IMR-90 (cell line): ENCODE measurements at regions not wholly inside any gene's neighbourhood (a gene's known extent, or its start where the extent isn't known, plus 50 kb on each side); places are given as distances from the start of the nearest gene placed in this dataset.

Experiments
- ATAC-seq: fragments of 200-7000 bp; cut with Tn5 transposase; 2 replicates; pipeline ENCODE4 v1.9.1; 2020; ENCODE audit warnings: low read depth, mild to moderate bottlenecking, moderate library complexity
- BruUV-seq: library from RNA; stranded (reverse); fragments of 400-500 nt; replicated peaks from 2 replicates; lab custom pipeline; 2021; lab: Mats Ljungman, UMichigan
- CTCF ChIA-PET: fragments of 300-600 bp; formaldehyde crosslinking; extraction: SDS; loops from one replicate; lab custom pipeline; 2021; ENCODE audit warnings: antibody characterized with exemption; lab: Yijun Ruan, JAX
- POLR2A ChIA-PET: fragments of 300-600 bp; sonication (Branson Sonifier 250); formaldehyde crosslinking; loops from one replicate; lab custom pipeline; 2022; ENCODE audit warnings: antibody characterized with exemption; ENCODE audit not compliant: unreplicated experiment; lab: Charles Lee
- DNase-seq: peaks from one replicate; pipeline ENCODE4 v3.0.0; 2013
- H2AFZ ChIP-seq: replicated peaks from 2 replicates; pipeline ENCODE3; 2013; ENCODE audit warnings: low read length, mild to moderate bottlenecking; ENCODE audit not compliant: poor library complexity
- H2AK5ac ChIP-seq: 2 replicates; pipeline ENCODE4 v1.6.1; 2013; ENCODE audit warnings: low read depth, low read length, inconsistent platforms
- H2AK9ac ChIP-seq: replicated peaks from 2 replicates; pipeline ENCODE3; 2013; ENCODE audit warnings: mild to moderate bottlenecking, low read depth, low read length, moderate library complexity; ENCODE audit not compliant: poor library complexity
- H2BK120ac ChIP-seq: 2 replicates; pipeline ENCODE4 v1.6.1; 2013; ENCODE audit warnings: low read depth, low read length, inconsistent platforms
- H2BK15ac ChIP-seq: 3 replicates; pipeline ENCODE4 v1.6.1; 2013; ENCODE audit warnings: low read depth, low read length, inconsistent platforms
- H2BK20ac ChIP-seq: 2 replicates; pipeline ENCODE4 v1.6.1; 2013; ENCODE audit warnings: low read depth, mild to moderate bottlenecking, inconsistent platforms, low read length, moderate library complexity
- H2BK5ac ChIP-seq: 2 replicates; pipeline ENCODE4 v1.6.1; 2013; ENCODE audit warnings: mild to moderate bottlenecking, low read depth, low read length, inconsistent platforms; ENCODE audit not compliant: poor library complexity, severe bottlenecking
- H3K14ac ChIP-seq: replicated peaks from 2 replicates; pipeline ENCODE4 v1.6.1; 2013; ENCODE audit warnings: low read depth, low read length, inconsistent platforms
- H3K18ac ChIP-seq: 2 replicates; pipeline ENCODE4 v1.6.1; 2013; ENCODE audit warnings: low read depth, low read length, control low read depth
- H3K23ac ChIP-seq: 2 replicates; pipeline ENCODE4 v1.6.1; 2013; ENCODE audit warnings: low read depth, low read length, inconsistent platforms
- H3K27ac ChIP-seq: 2 replicates; pipeline ENCODE4 v1.5.1; 2013; ENCODE audit warnings: mild to moderate bottlenecking, control low read depth, low read length; ENCODE audit not compliant: insufficient read depth
- H3K27me3 ChIP-seq: 2 replicates; pipeline ENCODE4 v1.6.1; 2013; ENCODE audit warnings: low read length; ENCODE audit not compliant: control insufficient read depth, insufficient read depth
- H3K36me3 ChIP-seq: 2 replicates; pipeline ENCODE4 v1.6.1; 2013; ENCODE audit warnings: low read length, mixed read lengths; ENCODE audit not compliant: control insufficient read depth, insufficient read depth
- H3K4ac ChIP-seq: 2 replicates; pipeline ENCODE4 v1.6.1; 2013; ENCODE audit warnings: low read depth, low read length, inconsistent platforms
- H3K4me1 ChIP-seq: 2 replicates; pipeline ENCODE4 v1.6.1; 2013; ENCODE audit warnings: low read length, mixed read lengths; ENCODE audit not compliant: control insufficient read depth, insufficient read depth
- H3K4me2 ChIP-seq: 2 replicates; pipeline ENCODE4 v1.6.1; 2013; ENCODE audit warnings: low read depth, mild to moderate bottlenecking, control low read depth, low read length, moderate library complexity
- H3K4me3 ChIP-seq: 2 replicates; pipeline ENCODE4 v1.5.1; 2013; ENCODE audit warnings: low read depth, mild to moderate bottlenecking, control low read depth, low read length, moderate library complexity; ENCODE audit not compliant: insufficient read depth
- H3K56ac ChIP-seq: 2 replicates; pipeline ENCODE4 v1.6.1; 2013; ENCODE audit warnings: low read length, inconsistent platforms; ENCODE audit not compliant: insufficient read depth; ENCODE audit errors: extremely low read depth
- H3K79me1 ChIP-seq, 2 experiments: 2 replicates each; pipeline ENCODE4 v1.6.1; 2013; ENCODE audit warnings: low read length in 2 of 2, inconsistent platforms in 1 of 2, low read depth in 1 of 2
- H3K9ac ChIP-seq: 2 replicates; pipeline ENCODE4 v1.6.1; 2013; ENCODE audit warnings: low read depth, low read length, control low read depth
- H3K9me1 ChIP-seq: 2 replicates; pipeline ENCODE4 v1.6.1; 2013; ENCODE audit warnings: low read length, inconsistent platforms; ENCODE audit not compliant: insufficient read depth
- H3K9me3 ChIP-seq: 2 replicates; pipeline ENCODE4 v1.6.1; 2013; ENCODE audit warnings: low read length; ENCODE audit not compliant: control insufficient read depth, insufficient read depth
- H4K20me1 ChIP-seq: 2 replicates; pipeline ENCODE4 v1.6.1; 2013; ENCODE audit warnings: low read length, inconsistent platforms; ENCODE audit not compliant: insufficient read depth
- H4K5ac ChIP-seq: 2 replicates; pipeline ENCODE4 v1.6.1; 2013; ENCODE audit warnings: mild to moderate bottlenecking, low read depth, low read length, control low read depth
- H4K8ac ChIP-seq, 2 experiments: 2 replicates each; pipeline ENCODE4 v1.6.1; 2013; ENCODE audit warnings: low read depth in 2 of 2, low read length in 2 of 2, control low read depth in 1 of 2, inconsistent platforms in 1 of 2
- H4K91ac ChIP-seq: 2 replicates; pipeline ENCODE4 v1.6.1; 2013; ENCODE audit warnings: low read depth, low read length, inconsistent platforms; ENCODE audit not compliant: insufficient read depth
- CTCF ChIP-seq: conservative IDR thresholded peaks from 2 replicates; pipeline ENCODE4 v1.5.1; 2012; ENCODE audit warnings: mild to moderate bottlenecking, low read depth, low read length, improper control_type of control experiment
- MXI1 ChIP-seq: IDR thresholded peaks from 2 replicates; pipeline ENCODE4 v1.6.1; 2012; ENCODE audit warnings: low read depth, mild to moderate bottlenecking, low read length, moderate library complexity, borderline replicate concordance
- POLR2A ChIP-seq: IDR thresholded peaks from 2 replicates; pipeline ENCODE4 v1.6.1; 2012; ENCODE audit warnings: mild to moderate bottlenecking, low read depth, low read length
- RAD21 ChIP-seq: IDR thresholded peaks from 2 replicates; pipeline ENCODE4 v1.6.1; 2012; ENCODE audit warnings: low read length, improper control_type of control experiment
- RCOR1 ChIP-seq: IDR thresholded peaks from 2 replicates; pipeline ENCODE4 v1.6.1; 2012; ENCODE audit warnings: mild to moderate bottlenecking, low read length, improper control_type of control experiment; ENCODE audit not compliant: insufficient replicate concordance
- RFX5 ChIP-seq: IDR thresholded peaks from 2 replicates; pipeline ENCODE4 v1.8.0; 2012; ENCODE audit warnings: low read depth, mild to moderate bottlenecking, low read length, moderate library complexity
- SMC3 ChIP-seq: fragments of 150-350 bp; IDR thresholded peaks from 2 replicates; pipeline ENCODE4 v1.6.1; 2016; ENCODE audit warnings: low read depth, mild to moderate bottlenecking, antibody characterized with exemption, low read length, moderate library complexity
- WGBS, 2 experiments: methylation state at CpG; one replicate each; pipeline versions ENCODE4 v1.1.5 to v1.1.7; 2013; ENCODE audit warnings: missing lambda C conversion rate in 2 of 2; ENCODE audit not compliant: insufficient read length in 1 of 2; ENCODE audit errors: extremely low coverage in 2 of 2; 5-methylcytosine and 5-hydroxymethylcytosine counted together
- dilution Hi-C: fragments of 300-500 bp; cut with HindIII; formaldehyde crosslinking; loops from one replicate; pipeline ENCODE4 v1.14.3; 2018; ENCODE audit warnings: low sequenced_read_pairs; ENCODE audit not compliant: unreplicated experiment
- in situ Hi-C: fragments of 300-500 bp; cut with MboI; formaldehyde crosslinking; loops from 3 replicates; pipeline ENCODE4 v1.14.3; 2019; ENCODE audit warnings: low sequenced_read_pairs, inconsistent platforms, mixed read lengths
- intact Hi-C: fragments of 100-400 bp; cut with micrococcal nuclease; formaldehyde crosslinking; loops from 2 replicates; pipeline ENCODE4 v1.10.0; 2022

- H3K4me1 ChIP-seq: no peaks in the 10 kb centered on the region
- CTCF ChIA-PET: no interaction called here
- H4K20me1 ChIP-seq: no peaks in the 10 kb centered on the region
- no peak overlapping the region for H3K9ac ChIP-seq
- no peak overlapping the region for H3K4me3 ChIP-seq
- POLR2A ChIA-PET: no interaction called here
- H4K5ac ChIP-seq: no peak overlapping the region
- no peaks in the 10 kb centered on the region for H3K79me1 ChIP-seq
- no peak for DNase-seq
- H2BK20ac ChIP-seq: no peak overlapping the region
- H3K4me2 ChIP-seq: no peak overlapping the region
- no peak for TF ChIP-seq SMC3
- no peak for TF ChIP-seq CTCF
- no peak for TF ChIP-seq RFX5
- no peak for TF ChIP-seq POLR2A
- no peak for TF ChIP-seq MXI1
- TF ChIP-seq RAD21: no peak
- no peak for TF ChIP-seq RCOR1
- H3K27ac ChIP-seq: no peak overlapping the region
- no peak overlapping the region for H2AK5ac ChIP-seq
- H2AK9ac ChIP-seq: no peak overlapping the region
- H2BK5ac ChIP-seq: no peak overlapping the region
- no TSS peak for BruUV-seq
- dilution Hi-C loops (no loop called here), in situ Hi-C loops (no loop called here), intact Hi-C loops (no loop called here)
- H2BK120ac ChIP-seq: no peak overlapping the region
- no peak overlapping the region for H2AFZ ChIP-seq
- H2BK15ac ChIP-seq: no peak overlapping the region
- H3K9me1 ChIP-seq: no peaks in the 10 kb centered on the region
- no peak overlapping the region for H3K14ac ChIP-seq
- H4K8ac ChIP-seq: no peak overlapping the region
- no peaks in the 10 kb centered on the region for H3K36me3 ChIP-seq
- no peak overlapping the region for H4K91ac ChIP-seq
- H3K18ac ChIP-seq: no peak overlapping the region
- ATAC-seq: no peak
- H3K23ac ChIP-seq: no peak overlapping the region
- no peaks in the 10 kb centered on the region for H3K9me3 ChIP-seq
- WGBS, 2 experiments: 90% methylated on average over 4 of the region's 7 CpGs; no CpG with 5 or more reads in 1 of the 2 experiments
- no peak overlapping the region for H3K56ac ChIP-seq
- no peaks in the 10 kb centered on the region for H3K27me3 ChIP-seq
- no peak overlapping the region for H3K4ac ChIP-seq
These were observed 168.8 kb downstream of the CYYR1 start for GRCh38 chr21:26404288-26404687.
